IgD-negative memory B cell (primary cell): ENCODE measurements at regions not wholly inside any gene's neighbourhood (a gene's known extent, or its start where the extent isn't known, plus 50 kb on each side); places are given as distances from the start of the nearest gene placed in this dataset.
"Not testable (repeated sequence)": the region's sequence is repeated elsewhere in the genome, so short reads cannot be mapped to it uniquely, and the experiment has no call there.

ENCODE experiments used
- H3K27ac Mint-ChIP-seq, 3 donors: one replicate each; pipeline ENCODE4 v1.8.0; 2020 to 2022; ENCODE audit warnings: mild to moderate bottlenecking in 3 of 3, mixed read lengths in 3 of 3, moderate library complexity in 1 of 3
- H3K27me3 Mint-ChIP-seq: one replicate; pipeline ENCODE4 v1.8.0; 2021; ENCODE audit warnings: mixed read lengths
- H3K36me3 Mint-ChIP-seq: one replicate; pipeline ENCODE4 v1.8.0; 2020; ENCODE audit warnings: mild to moderate bottlenecking, mixed read lengths
- H3K4me1 Mint-ChIP-seq, 3 donors: one replicate each; pipeline ENCODE4 v1.8.0; 2020 to 2022; ENCODE audit warnings: mixed read lengths in 3 of 3, mild to moderate bottlenecking in 1 of 3
- H3K4me3 Mint-ChIP-seq, 4 donors: one replicate each; pipeline ENCODE4 v1.8.0; 2020 to 2022; ENCODE audit warnings: mild to moderate bottlenecking in 4 of 4, mixed read lengths in 4 of 4, moderate library complexity in 3 of 4
- H3K9me3 Mint-ChIP-seq, 3 donors: one replicate each; pipeline ENCODE4 v1.8.0; 2020 to 2021; ENCODE audit warnings: mixed read lengths in 3 of 3, mild to moderate bottlenecking in 1 of 3

- peaks cover 2% of the 10 kb centered on the region for H3K27me3 Mint-ChIP-seq
- no peak overlapping the region for H3K4me3 Mint-ChIP-seq
- peaks cover 0 to 5% (median 0%) of the 10 kb centered on the region in 3 donors for H3K9me3 Mint-ChIP-seq
- no peaks in the 10 kb centered on the region for H3K4me1 Mint-ChIP-seq
- H3K27ac Mint-ChIP-seq: no peak overlapping the region
- H3K36me3 Mint-ChIP-seq: no peaks in the 10 kb centered on the region
These were observed 357.7 kb upstream of the SGO1 start for GRCh38 chr3:20543535-20544226.

GRCh38 chr3:20540066-20540465, 354.1 kb upstream of the SGO1 start:
- H3K4me3 Mint-ChIP-seq: no peak overlapping the region

GRCh38 chr3:20539666-20540065, 353.7 kb upstream of the SGO1 start:
- Mint-ChIP-seq H3K4me3 (no peak overlapping the region), H3K27me3 (peaks cover 2% of the 10 kb centered on the region), H3K36me3 (no peaks in the 10 kb centered on the region), H3K27ac (no peak overlapping the region), H3K4me1 (no peaks in the 10 kb centered on the region), H3K9me3 (no peaks in the 10 kb centered on the region)

More at GRCh38 chr3:20540066-20540465, 354.1 kb upstream of the SGO1 start:
- Mint-ChIP-seq H3K9me3 (no peaks in the 10 kb centered on the region), H3K27me3 (peaks cover 2% of the 10 kb centered on the region), H3K36me3 (no peaks in the 10 kb centered on the region), H3K27ac (no peak overlapping the region), H3K4me1 (no peaks in the 10 kb centered on the region)

GRCh38 chr3:20537234-20537633, 351.2 kb upstream of the SGO1 start:
- Mint-ChIP-seq H3K27me3 (peaks cover 2% of the 10 kb centered on the region), H3K4me3 (no peak overlapping the region), H3K36me3 (no peaks in the 10 kb centered on the region), H3K27ac (no peak overlapping the region), H3K9me3 (no peaks in the 10 kb centered on the region), H3K4me1 (no peaks in the 10 kb centered on the region)

GRCh38 chr3:20529911-20530310, 343.9 kb upstream of the SGO1 start:
- Mint-ChIP-seq H3K9me3 (no peaks in the 10 kb centered on the region), H3K27me3 (no peaks in the 10 kb centered on the region), H3K36me3 (no peaks in the 10 kb centered on the region), H3K27ac (no peak overlapping the region), H3K4me3 (no peak overlapping the region), H3K4me1 (no peaks in the 10 kb centered on the region)

GRCh38 chr3:20528180-20528770, 342.3 kb upstream of the SGO1 start:
- no peaks in the 10 kb centered on the region for H3K9me3 Mint-ChIP-seq
- no peaks in the 10 kb centered on the region for H3K4me1 Mint-ChIP-seq
- H3K4me3 Mint-ChIP-seq: no peak overlapping the region
- no peak overlapping the region for H3K27ac Mint-ChIP-seq
- no peaks in the 10 kb centered on the region for H3K36me3 Mint-ChIP-seq
- H3K27me3 Mint-ChIP-seq: no peaks in the 10 kb centered on the region

GRCh38 chr3:20527368-20527767, 341.4 kb upstream of the SGO1 start:
- no peaks in the 10 kb centered on the region for H3K36me3 Mint-ChIP-seq
- no peaks in the 10 kb centered on the region for H3K4me1 Mint-ChIP-seq
- H3K27me3 Mint-ChIP-seq: no peaks in the 10 kb centered on the region
- H3K27ac Mint-ChIP-seq: no peak overlapping the region
- no peak overlapping the region for H3K4me3 Mint-ChIP-seq
- no peaks in the 10 kb centered on the region for H3K9me3 Mint-ChIP-seq

GRCh38 chr3:20524328-20524727, 338.3 kb upstream of the SGO1 start:
- H3K27ac Mint-ChIP-seq: no peak overlapping the region
- no peaks in the 10 kb centered on the region for H3K27me3 Mint-ChIP-seq
- peaks cover 0 to 7% (median 4%) of the 10 kb centered on the region in 3 donors for H3K9me3 Mint-ChIP-seq
- H3K4me3 Mint-ChIP-seq: no peak overlapping the region
- H3K4me1 Mint-ChIP-seq: peaks cover 0 to 3% (median 0%) of the 10 kb centered on the region in 3 donors
- no peaks in the 10 kb centered on the region for H3K36me3 Mint-ChIP-seq

- H3K27me3 Mint-ChIP-seq: no peaks in the 10 kb centered on the region
- no peak overlapping the region for H3K27ac Mint-ChIP-seq
- H3K36me3 Mint-ChIP-seq: peaks cover 1% of the 10 kb centered on the region
- peaks cover 0 to 7% (median 4%) of the 10 kb centered on the region in 3 donors for H3K9me3 Mint-ChIP-seq
- H3K4me1 Mint-ChIP-seq: peaks cover 0 to 3% (median 0%) of the 10 kb centered on the region in 3 donors
- no peak overlapping the region for H3K4me3 Mint-ChIP-seq
These were observed 337.3 kb upstream of the SGO1 start for GRCh38 chr3:20523293-20523692.

- not testable (repeated sequence) for H3K4me3 Mint-ChIP-seq, H3K9me3 Mint-ChIP-seq, H3K27ac Mint-ChIP-seq, H3K36me3 Mint-ChIP-seq, H3K4me1 Mint-ChIP-seq, H3K27me3 Mint-ChIP-seq
These were observed 331.3 kb upstream of the SGO1 start for GRCh38 chr3:20517316-20517715.

- H3K27me3 Mint-ChIP-seq: peaks cover 2% of the 10 kb centered on the region
- no peak overlapping the region for H3K27ac Mint-ChIP-seq
- H3K36me3 Mint-ChIP-seq: peaks cover 1% of the 10 kb centered on the region
- peaks cover 0 to 3% (median 0%) of the 10 kb centered on the region in 3 donors for H3K4me1 Mint-ChIP-seq
- H3K9me3 Mint-ChIP-seq: peaks cover 0 to 7% (median 4%) of the 10 kb centered on the region in 3 donors
- H3K4me3 Mint-ChIP-seq: no peak overlapping the region
These were observed 330.3 kb upstream of the SGO1 start for GRCh38 chr3:20516311-20516710.

GRCh38 chr3:20515834-20516233, 329.8 kb upstream of the SGO1 start:
- Mint-ChIP-seq H3K27ac (no peak overlapping the region), H3K4me1 (peaks cover 0 to 3% (median 0%) of the 10 kb centered on the region in 3 donors), H3K4me3 (no peak overlapping the region), H3K36me3 (peaks cover 1% of the 10 kb centered on the region), H3K9me3 (peaks cover 0 to 7% (median 4%) of the 10 kb centered on the region in 3 donors), H3K27me3 (peaks cover 2% of the 10 kb centered on the region)

GRCh38 chr3:20511863-20512505, 326.0 kb upstream of the SGO1 start:
- H3K27ac Mint-ChIP-seq: no peak overlapping the region
- no peak overlapping the region for H3K4me3 Mint-ChIP-seq
- peaks cover 0 to 4% (median 2%) of the 10 kb centered on the region in 3 donors for H3K9me3 Mint-ChIP-seq
- H3K4me1 Mint-ChIP-seq: no peaks in the 10 kb centered on the region
- peaks cover 2% of the 10 kb centered on the region for H3K27me3 Mint-ChIP-seq
- H3K36me3 Mint-ChIP-seq: peaks cover 2% of the 10 kb centered on the region

- Mint-ChIP-seq H3K9me3 (peaks cover 2 to 9% (median 4%) of the 10 kb centered on the region in 3 donors), H3K27ac (no peak overlapping the region), H3K36me3 (peaks cover 4% of the 10 kb centered on the region), H3K4me1 (no peaks in the 10 kb centered on the region), H3K4me3 (no peak overlapping the region), H3K27me3 (peaks cover 2% of the 10 kb centered on the region)
These were observed 324.4 kb upstream of the SGO1 start for GRCh38 chr3:20510396-20510795.

- H3K27ac Mint-ChIP-seq: no peak overlapping the region
- peaks cover 9% of the 10 kb centered on the region for H3K36me3 Mint-ChIP-seq
- H3K9me3 Mint-ChIP-seq: peaks cover 4 to 29% (median 8%) of the 10 kb centered on the region in 3 donors
- peaks cover 2% of the 10 kb centered on the region for H3K27me3 Mint-ChIP-seq
- no peak overlapping the region for H3K4me3 Mint-ChIP-seq
- no peaks in the 10 kb centered on the region for H3K4me1 Mint-ChIP-seq
These were observed 317.5 kb upstream of the SGO1 start for GRCh38 chr3:20503394-20504082.
